ENCODE measurements at regions not wholly inside any gene's neighbourhood (a gene's known extent, or its start where the extent isn't known, plus 50 kb on each side); places are given as distances from the start of the nearest gene placed in this dataset.

- H3K27me3 ChIP-seq: no peaks in the 10 kb centered on the region
- H3K27ac ChIP-seq: no peak overlapping the region
- H3K4me1 ChIP-seq: no peaks in the 10 kb centered on the region
- H3K9me3 ChIP-seq: no peaks in the 10 kb centered on the region
- H3K36me3 ChIP-seq: no peaks in the 10 kb centered on the region
- no peak for TF ChIP-seq CTCF (IDR thresholded peaks at IDR 0.05)
- no peak for TF ChIP-seq EP300 (IDR thresholded peaks at IDR 0.05)
- TF ChIP-seq POLR2A (IDR thresholded peaks at IDR 0.05): no peak
- TF ChIP-seq POLR2AphosphoS5 (IDR thresholded peaks at IDR 0.05): no peak
- WGBS: 91% methylated on average over 2 of the region's 2 CpGs
- no peak for DNase-seq (ENCODE audit: low spot score in 2 of 2)
- H3K4me3 ChIP-seq: no peak overlapping the region
Measured at GRCh38 chr6:156406688-156407087, 370.5 kb upstream of the ARID1B start.

- Histone ChIP-seq H3K36me3 (no peaks in the 10 kb centered on the region), H3K4me3 (no peak overlapping the region), H3K4me1 (no peaks in the 10 kb centered on the region), H3K9me3 (no peaks in the 10 kb centered on the region), H3K27me3 (no peaks in the 10 kb centered on the region), H3K27ac (no peak overlapping the region)
- no peak for DNase-seq (ENCODE audit: low spot score in 2 of 2)
- TF ChIP-seq CTCF (IDR thresholded peaks at IDR 0.05) (no peak), EP300 (IDR thresholded peaks at IDR 0.05) (no peak), POLR2A (IDR thresholded peaks at IDR 0.05) (no peak), POLR2AphosphoS5 (IDR thresholded peaks at IDR 0.05) (no peak)
- 94% methylated on average over 3 of the region's 3 CpGs for WGBS
Measured at GRCh38 chr6:156406099-156406498, 371.1 kb upstream of the ARID1B start.

GRCh38 chr6:156402628-156403027 is 374.6 kb upstream of the ARID1B start:
- Histone ChIP-seq H3K4me3 (no peak overlapping the region), H3K9me3 (no peaks in the 10 kb centered on the region), H3K27me3 (no peaks in the 10 kb centered on the region), H3K4me1 (peaks cover 6% of the 10 kb centered on the region), H3K27ac (no peak overlapping the region), H3K36me3 (no peaks in the 10 kb centered on the region)
- TF ChIP-seq POLR2AphosphoS5 (IDR thresholded peaks at IDR 0.05): no peak
- no peak for TF ChIP-seq EP300 (IDR thresholded peaks at IDR 0.05)
- no peak for TF ChIP-seq POLR2A (IDR thresholded peaks at IDR 0.05)
- TF ChIP-seq CTCF (IDR thresholded peaks at IDR 0.05): no peak
- DNase-seq (ENCODE audit: low spot score in 2 of 2): no peak

GRCh38 chr6:156402227-156402626 is 375.0 kb upstream of the ARID1B start:
- Histone ChIP-seq H3K36me3 (no peaks in the 10 kb centered on the region), H3K27me3 (no peaks in the 10 kb centered on the region), H3K4me3 (no peak overlapping the region), H3K4me1 (peaks cover 9% of the 10 kb centered on the region), H3K9me3 (no peaks in the 10 kb centered on the region), H3K27ac (no peak overlapping the region)
- DNase-seq (ENCODE audit: low spot score in 2 of 2): no peak
- WGBS: 100% methylated on average over 1 of the region's 1 CpG
- no peak for TF ChIP-seq EP300 (IDR thresholded peaks at IDR 0.05)

- no peak overlapping the region for H3K4me3 ChIP-seq
- no peak overlapping the region for H3K27ac ChIP-seq
- TF ChIP-seq POLR2A (IDR thresholded peaks at IDR 0.05) (no peak), POLR2AphosphoS5 (IDR thresholded peaks at IDR 0.05) (no peak), EP300 (IDR thresholded peaks at IDR 0.05) (no peak), CTCF (IDR thresholded peaks at IDR 0.05) (no peak)
- peaks cover 26% of the 10 kb centered on the region for H3K4me1 ChIP-seq
- H3K9me3 ChIP-seq: no peaks in the 10 kb centered on the region
- DNase-seq (ENCODE audit: low spot score in 2 of 2): no peak
- no peaks in the 10 kb centered on the region for H3K27me3 ChIP-seq
- H3K36me3 ChIP-seq: no peaks in the 10 kb centered on the region
- WGBS: 66% methylated on average over 4 of the region's 4 CpGs
Measured at GRCh38 chr6:156400487-156400886, 376.7 kb upstream of the ARID1B start.

GRCh38 chr6:156398966-156399365 is 378.2 kb upstream of the ARID1B start:
- H3K36me3 ChIP-seq: no peaks in the 10 kb centered on the region
- peak overlapping the region; percentile 38 for H3K27ac ChIP-seq
- H3K27me3 ChIP-seq: no peaks in the 10 kb centered on the region
- H3K9me3 ChIP-seq: no peaks in the 10 kb centered on the region
- peaks cover 35% of the 10 kb centered on the region for H3K4me1 ChIP-seq
- 81% methylated on average over 2 of the region's 2 CpGs for WGBS
- DNase-seq (ENCODE audit: low spot score in 2 of 2): no peak
- H3K4me3 ChIP-seq: no peak overlapping the region
- TF ChIP-seq CTCF (IDR thresholded peaks at IDR 0.05) (no peak), POLR2AphosphoS5 (IDR thresholded peaks at IDR 0.05) (no peak), POLR2A (IDR thresholded peaks at IDR 0.05) (no peak), EP300 (IDR thresholded peaks at IDR 0.05) (no peak)

Data from suprapubic skin (tissue), 4 donors.